MG63 (cell line): ENCODE measurements at regions not wholly inside any gene's neighbourhood (a gene's known extent, or its start where the extent isn't known, plus 50 kb on each side); places are given as distances from the start of the nearest gene placed in this dataset.
"Not testable (repeated sequence)": the region's sequence is repeated elsewhere in the genome, so short reads cannot be mapped to it uniquely, and the experiment has no call there.

ENCODE experiments used
- DNase-seq: peaks from one replicate; pipeline ENCODE4 v3.0.0-alpha.2; 2020
- H3K27me3 ChIP-seq: fragments of 250-450 bp; sonication (Bioruptor Pico); 2 replicates; pipeline ENCODE4 v1.5.1; 2020; ENCODE audit warnings: mild to moderate bottlenecking, moderate library complexity
- H3K36me3 ChIP-seq: fragments of 250-450 bp; sonication (Bioruptor Pico); 2 replicates; pipeline ENCODE4 v1.5.1; 2020; ENCODE audit warnings: mild to moderate bottlenecking, moderate library complexity
- H3K4me3 ChIP-seq: fragments of 250-450 bp; sonication (Bioruptor Pico); 2 replicates; pipeline ENCODE4 v1.5.1; 2020; ENCODE audit warnings: mild to moderate bottlenecking, moderate library complexity
- H3K9me3 ChIP-seq: fragments of 250-450 bp; sonication (Bioruptor Pico); 2 replicates; pipeline ENCODE4 v1.5.1; 2020; ENCODE audit warnings: mild to moderate bottlenecking, moderate library complexity

DNA sequence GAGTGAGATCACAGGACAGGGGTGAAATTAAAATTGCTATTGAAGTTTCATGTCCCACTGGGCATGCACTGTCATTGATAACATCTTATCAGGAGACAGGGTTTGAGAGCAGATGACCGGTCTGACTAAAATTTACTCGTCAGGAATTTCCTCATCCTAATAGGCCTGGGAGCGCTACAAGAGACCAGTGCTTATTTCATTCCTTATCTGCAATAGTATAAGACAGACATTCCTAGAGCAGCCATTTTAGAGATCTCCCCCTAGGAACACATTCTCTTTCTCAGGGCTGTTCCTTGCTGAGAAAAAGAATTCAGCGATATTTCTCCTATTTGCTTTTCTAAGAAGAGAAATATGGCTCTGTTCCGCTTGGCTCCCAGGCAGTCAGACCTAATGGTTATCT is 181.4 kb upstream of the ETV3 start:
- H3K4me3 ChIP-seq: no peak overlapping the region

DNA sequence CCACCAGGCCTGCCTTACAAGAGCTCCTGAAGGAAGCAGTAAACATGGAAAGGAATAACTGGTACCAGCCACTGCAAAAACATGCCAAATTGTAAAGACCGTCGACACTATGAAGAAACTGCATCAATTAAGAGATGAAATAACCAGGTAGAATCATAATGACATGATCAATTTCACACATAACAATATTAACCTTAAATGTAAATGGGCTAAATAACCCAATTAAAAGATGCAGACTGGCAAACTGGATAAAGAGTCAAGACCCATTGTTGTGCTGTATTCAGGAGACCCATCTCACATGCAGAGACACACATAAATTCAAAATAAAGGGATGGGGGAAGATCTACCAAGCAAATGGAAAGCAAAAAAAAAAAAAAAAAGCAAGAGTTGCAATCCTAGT is 179.0 kb upstream of the ETV3 start:
- H3K9me3 ChIP-seq: not testable (repeated sequence)

More for the DNA sequence above, 181.4 kb upstream of the ETV3 start:
- DNase-seq: no peak
- no peaks in the 10 kb centered on the region for H3K36me3 ChIP-seq
- peaks cover 6% of the 10 kb centered on the region for H3K27me3 ChIP-seq
- no peaks in the 10 kb centered on the region; the same call in none of the 2 replicates for H3K9me3 ChIP-seq

DNA sequence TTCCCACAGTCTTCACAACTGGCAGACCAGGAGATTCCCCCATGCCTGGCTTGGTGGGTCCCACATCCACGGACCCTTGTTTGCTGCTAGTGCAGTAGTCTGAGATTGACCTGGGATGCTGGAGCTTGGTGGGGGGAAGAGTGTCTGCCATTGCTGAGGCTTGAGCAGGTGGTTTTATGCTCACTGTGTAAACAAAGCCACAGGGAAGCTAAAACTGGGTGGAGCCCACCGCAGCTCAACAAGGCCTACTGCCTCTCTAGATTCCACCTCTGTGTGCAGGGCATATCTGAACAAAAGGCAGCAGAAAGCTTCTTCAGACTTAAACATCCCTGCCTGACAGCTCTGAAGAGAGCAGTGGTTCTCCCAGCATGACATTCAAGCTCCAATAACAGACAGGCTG is 177.3 kb upstream of the ETV3 start:
- no peak for DNase-seq
- Histone ChIP-seq H3K4me3 (no peak overlapping the region), H3K36me3 (no peaks in the 10 kb centered on the region), H3K27me3 (peaks cover 5% of the 10 kb centered on the region; the same call in 1 of the 2 replicates), H3K9me3 (no peaks in the 10 kb centered on the region; the same call in 1 of the 2 replicates)

More for the DNA sequence above, 179.0 kb upstream of the ETV3 start:
- DNase-seq, H3K27me3 ChIP-seq, H3K4me3 ChIP-seq, H3K36me3 ChIP-seq: not testable (repeated sequence)

DNA sequence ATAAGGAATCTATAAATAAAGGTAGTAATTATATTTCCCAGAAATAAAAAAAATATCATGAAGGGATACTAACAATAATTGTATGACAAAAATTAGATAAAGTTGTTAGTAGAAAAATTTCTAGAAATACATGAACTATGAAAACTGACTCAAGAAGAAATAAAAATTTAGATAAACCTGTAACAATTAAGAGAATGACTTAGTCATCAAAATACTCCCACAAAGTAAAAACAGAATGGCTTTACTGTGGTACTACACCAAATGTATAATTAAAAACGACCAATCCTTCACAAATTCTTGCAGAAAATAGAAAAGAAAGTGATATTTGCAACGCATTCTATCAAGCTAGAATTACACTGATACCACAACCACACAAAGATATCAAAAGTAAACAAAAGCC is 176.2 kb upstream of the ETV3 start:
- Histone ChIP-seq H3K27me3 (peaks cover 5% of the 10 kb centered on the region; the same call in 1 of the 2 replicates), H3K9me3 (no peaks in the 10 kb centered on the region; the same call in 1 of the 2 replicates), H3K4me3 (no peak overlapping the region), H3K36me3 (no peaks in the 10 kb centered on the region)
- no peak for DNase-seq

DNA sequence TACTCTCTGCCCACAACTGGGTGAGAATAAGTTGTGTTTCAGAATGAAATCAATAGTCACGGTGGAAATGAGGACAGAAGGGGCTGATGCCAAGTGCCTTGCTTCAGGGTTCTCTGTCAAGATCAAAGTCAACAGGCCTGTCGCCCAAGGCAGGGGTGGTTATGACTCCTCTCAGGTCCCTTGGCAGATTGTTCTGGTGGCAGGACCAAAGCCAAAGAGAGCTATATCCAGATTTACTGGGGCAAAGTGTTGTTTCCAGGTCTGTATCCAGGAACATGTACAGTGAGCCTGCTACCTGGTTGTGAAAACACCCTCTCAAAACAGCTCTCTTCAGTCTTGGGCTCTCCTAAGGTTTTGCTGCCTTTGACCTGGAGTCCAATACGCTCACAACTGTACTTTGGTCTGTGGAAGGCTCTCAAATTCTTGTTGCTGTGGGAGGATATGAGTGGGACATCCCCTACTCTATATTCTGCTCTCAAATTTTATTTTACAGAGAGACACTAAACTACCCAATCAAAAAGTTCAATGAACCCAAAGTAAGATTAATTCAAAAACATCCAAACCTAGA is 175.1 kb upstream of the ETV3 start:
- no peak overlapping the region for H3K4me3 ChIP-seq
- H3K36me3 ChIP-seq: no peaks in the 10 kb centered on the region
- H3K9me3 ChIP-seq: no peaks in the 10 kb centered on the region
- DNase-seq: no peak
- peaks cover 5% of the 10 kb centered on the region; the same call in 1 of the 2 replicates for H3K27me3 ChIP-seq

DNA sequence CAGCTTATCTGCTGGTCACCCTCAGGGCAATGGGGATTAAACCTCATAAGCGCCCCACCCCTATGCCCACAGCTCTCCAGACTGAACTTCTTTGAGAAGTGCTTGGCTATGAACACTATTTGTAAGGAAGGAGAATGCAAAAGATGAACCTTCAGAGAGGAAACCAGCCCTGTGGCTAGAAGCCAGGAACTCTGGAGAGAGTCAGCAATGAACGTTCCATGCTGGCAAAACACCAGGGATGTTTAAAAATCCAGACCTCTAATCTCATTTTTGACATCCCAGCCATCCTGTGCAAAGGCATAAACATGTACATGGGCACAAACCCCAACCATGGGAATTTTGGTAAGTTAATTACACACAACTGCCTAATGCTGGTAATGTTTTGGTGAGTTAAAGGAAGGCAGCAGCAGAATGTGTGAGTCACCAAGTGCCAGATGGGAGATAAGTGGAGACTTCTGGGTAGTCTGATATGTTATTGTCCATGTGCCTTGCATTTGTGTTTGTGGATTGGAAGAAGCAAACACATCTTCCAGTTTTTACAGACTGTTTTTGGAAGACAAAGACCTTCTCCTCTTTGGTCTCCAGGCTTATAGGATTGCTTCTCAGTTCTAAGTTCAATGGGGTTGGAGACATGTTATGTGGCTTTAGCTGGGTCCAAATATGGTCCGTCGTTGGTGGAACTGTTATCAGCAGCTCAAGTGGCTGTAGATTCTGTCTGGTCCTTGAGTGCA is 174.1 kb upstream of the ETV3 start:
- H3K4me3 ChIP-seq: no peak overlapping the region
- peak; percentile 38 for DNase-seq
- peaks cover 5% of the 10 kb centered on the region; the same call in 1 of the 2 replicates for H3K27me3 ChIP-seq
- H3K9me3 ChIP-seq: no peaks in the 10 kb centered on the region
- H3K36me3 ChIP-seq: no peaks in the 10 kb centered on the region

DNA sequence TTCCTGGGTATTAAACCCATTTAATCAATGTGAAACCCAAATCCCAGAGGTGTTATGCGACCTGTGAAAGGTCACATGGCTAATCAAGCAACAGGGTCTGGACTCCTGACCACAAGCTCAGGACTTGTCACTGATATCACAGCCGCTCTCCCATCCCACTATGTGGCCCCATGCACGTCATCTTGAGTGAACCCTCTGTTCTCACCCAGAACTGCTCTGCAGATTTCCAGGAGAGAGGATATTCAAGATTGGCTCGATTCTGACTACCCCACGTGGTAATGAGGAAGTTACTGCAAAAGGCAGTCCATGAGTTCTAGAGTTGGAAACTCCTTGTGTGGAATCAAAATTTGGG is 173.5 kb upstream of the ETV3 start:
- Histone ChIP-seq H3K27me3 (peaks cover 5% of the 10 kb centered on the region; the same call in 1 of the 2 replicates), H3K4me3 (no peak overlapping the region), H3K9me3 (no peaks in the 10 kb centered on the region), H3K36me3 (no peaks in the 10 kb centered on the region)
- DNase-seq: no peak

DNA sequence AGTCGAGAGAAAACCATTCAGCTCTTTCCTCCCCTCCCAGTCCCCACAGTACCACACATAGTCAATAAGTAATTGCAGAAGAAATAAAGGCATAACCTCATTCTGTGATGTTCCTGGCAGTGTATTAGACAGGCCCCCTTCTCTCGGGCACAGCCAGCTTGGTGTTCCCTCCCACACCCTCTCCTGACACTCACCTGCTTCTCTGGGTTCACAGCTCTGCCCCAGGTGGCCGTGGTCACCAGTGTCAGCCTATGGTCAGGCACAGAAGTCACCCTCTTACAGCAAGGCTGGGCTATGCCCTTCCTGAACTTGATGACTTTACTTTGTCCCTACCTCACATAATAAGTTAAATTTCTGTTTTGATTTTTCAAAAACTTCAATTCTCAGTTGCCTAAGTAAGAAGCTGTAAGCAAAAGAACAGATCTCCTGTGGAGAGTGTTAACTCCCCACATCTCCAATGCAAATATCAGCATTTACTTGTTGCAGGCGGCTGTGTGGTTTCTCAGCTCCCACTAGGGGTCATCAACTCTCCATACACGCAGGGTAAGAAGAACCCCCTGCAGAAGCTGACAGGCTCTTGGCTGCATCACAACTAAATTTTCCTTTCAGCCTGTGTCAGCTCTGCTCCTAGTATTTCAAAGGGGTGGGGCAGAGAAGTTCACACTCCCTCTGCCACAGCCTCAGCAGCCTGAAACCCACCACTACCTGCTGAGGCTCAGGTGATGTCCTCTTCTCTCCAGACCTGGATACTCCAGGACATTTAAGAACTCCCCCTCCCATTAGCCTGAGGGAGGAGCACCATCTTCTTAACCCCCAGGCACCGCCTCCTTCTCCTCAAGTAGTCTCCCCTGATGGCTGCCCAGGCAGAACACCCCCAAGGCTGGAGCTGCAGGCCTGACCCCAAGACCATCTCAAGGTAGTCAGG is 172.9 kb upstream of the ETV3 start:
- not testable (repeated sequence) for H3K9me3 ChIP-seq, H3K4me3 ChIP-seq, H3K36me3 ChIP-seq, H3K27me3 ChIP-seq
- DNase-seq: peak; percentile 35

DNA sequence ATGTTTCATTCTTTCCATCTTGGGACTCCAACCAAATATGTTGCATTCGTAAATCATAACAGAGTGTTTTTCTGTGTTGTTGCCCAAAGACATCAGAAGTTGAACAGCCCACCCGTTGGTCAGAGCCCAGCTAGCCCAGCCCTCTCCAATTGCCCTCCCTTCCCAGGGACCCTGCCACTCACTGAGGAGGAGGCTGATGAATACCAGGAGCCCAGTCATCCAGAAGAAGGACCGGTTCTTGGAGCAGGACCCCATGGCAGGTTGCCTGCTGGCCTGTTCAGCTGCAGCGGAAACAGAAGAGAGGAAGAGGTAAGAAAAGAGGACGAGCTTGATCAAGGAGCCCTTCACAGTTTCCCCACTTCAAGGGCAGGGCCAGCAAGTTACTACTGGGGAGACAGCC is 172.2 kb upstream of the ETV3 start:
- peak; percentile 74 for DNase-seq
- Histone ChIP-seq H3K36me3 (no peaks in the 10 kb centered on the region), H3K9me3 (no peaks in the 10 kb centered on the region), H3K4me3 (no peak overlapping the region), H3K27me3 (peaks cover 4% of the 10 kb centered on the region; the same call in 1 of the 2 replicates)

DNA sequence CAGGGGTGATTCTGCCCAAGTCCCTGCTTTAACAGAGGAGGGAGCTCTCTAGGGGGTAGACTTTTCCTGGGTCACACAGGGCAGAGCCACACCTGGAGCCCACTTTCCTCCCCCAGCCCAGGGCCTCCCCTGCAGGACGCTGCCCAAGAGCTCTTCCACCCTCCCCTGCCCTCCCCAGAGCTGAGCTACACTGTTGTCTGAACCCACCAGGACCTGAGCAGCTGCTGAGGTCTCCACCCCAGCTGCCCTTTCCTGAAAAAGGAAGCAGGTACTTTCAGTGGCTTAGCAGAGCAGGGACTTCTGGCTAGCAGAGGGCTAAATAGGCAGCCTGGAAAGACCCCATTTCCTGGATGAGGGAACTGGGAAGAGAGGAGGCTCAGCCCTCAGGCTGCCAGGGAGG is 169.3 kb upstream of the ETV3 start:
- no peak for DNase-seq
- Histone ChIP-seq H3K36me3 (no peaks in the 10 kb centered on the region), H3K27me3 (no peaks in the 10 kb centered on the region; the same call in 1 of the 2 replicates), H3K4me3 (no peak overlapping the region), H3K9me3 (no peaks in the 10 kb centered on the region)

DNA sequence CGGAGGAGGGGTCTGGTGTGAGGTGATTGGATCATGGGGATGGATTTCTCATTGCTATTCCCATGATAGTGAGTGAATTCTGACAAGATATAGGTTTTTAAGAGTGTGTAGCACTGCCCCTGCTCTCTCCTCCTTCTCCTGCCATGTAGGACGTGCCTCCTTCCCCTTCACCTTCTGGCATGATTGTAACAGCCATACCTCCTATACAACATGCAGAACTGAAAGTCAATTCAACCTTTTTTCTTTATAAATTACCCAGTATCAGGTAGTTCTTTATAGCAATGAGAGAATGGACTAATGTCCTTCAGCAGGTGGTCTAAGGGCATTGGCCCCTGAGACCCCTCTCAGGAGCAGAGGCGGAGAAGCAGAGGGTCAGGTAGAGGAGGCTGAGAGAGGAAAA is 168.7 kb upstream of the ETV3 start:
- DNase-seq: no peak
- Histone ChIP-seq H3K9me3 (no peaks in the 10 kb centered on the region), H3K4me3 (no peak overlapping the region), H3K27me3 (no peaks in the 10 kb centered on the region; the same call in 1 of the 2 replicates), H3K36me3 (no peaks in the 10 kb centered on the region)

DNA sequence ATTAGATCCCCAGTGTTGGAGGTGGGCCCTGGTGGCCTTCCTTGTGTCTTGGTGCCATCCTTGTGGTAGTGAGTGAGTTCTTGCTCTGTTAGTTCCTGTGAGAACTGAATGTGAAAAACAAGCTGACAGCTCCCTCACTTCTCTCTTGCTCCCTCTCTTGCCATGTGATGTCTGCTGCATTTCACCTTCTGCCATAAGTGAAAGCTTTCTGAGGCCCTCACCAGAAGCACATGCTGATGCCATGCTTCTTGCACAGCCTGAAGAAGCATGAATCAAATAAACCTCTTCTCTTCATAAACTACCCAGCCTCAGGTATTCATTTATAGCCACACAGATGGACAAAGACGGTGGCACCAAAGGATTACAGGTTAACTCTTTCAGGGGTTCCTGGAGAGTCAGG is 166.1 kb upstream of the ETV3 start:
- Histone ChIP-seq H3K27me3 (no peaks in the 10 kb centered on the region; the same call in 1 of the 2 replicates), H3K36me3 (no peaks in the 10 kb centered on the region), H3K4me3 (no peak overlapping the region), H3K9me3 (no peaks in the 10 kb centered on the region)
- DNase-seq: no peak

DNA sequence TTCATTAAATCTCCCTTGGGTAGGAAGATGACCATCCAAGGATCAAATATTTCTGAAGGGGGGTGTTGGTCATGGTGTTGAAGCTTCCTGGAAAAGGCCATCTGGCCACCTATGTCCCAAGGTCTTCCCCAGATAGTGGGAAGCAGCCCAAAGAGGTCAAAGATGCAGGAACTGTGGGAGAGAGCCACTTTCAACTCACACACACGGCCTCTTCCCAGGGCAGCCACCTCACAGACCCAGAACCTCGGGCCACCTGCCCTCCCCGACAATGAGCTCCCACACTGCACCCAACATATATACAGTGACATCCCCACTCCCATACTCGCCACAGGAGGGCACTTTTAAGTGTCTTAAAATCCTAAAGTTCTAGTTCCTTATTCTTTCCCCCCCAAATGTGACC is 164.5 kb upstream of the ETV3 start:
- no peak overlapping the region for H3K4me3 ChIP-seq
- no peaks in the 10 kb centered on the region for H3K9me3 ChIP-seq
- no peaks in the 10 kb centered on the region for H3K36me3 ChIP-seq
- no peaks in the 10 kb centered on the region; the same call in none of the 2 replicates for H3K27me3 ChIP-seq
- DNase-seq: no peak

DNA sequence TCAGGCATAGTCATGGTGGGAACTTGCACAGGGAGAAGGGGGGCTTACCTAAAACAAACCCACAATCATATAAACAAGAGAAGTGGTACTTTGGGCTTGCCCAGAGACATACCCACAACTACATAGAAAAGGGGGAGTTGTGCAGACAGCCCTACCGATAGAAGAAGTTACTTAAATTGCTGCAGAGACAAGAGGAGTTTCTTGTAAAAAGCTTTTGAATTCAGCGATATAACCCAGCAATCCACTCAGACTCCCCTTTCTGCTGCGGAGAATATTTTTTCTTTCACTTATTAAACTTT is 164.0 kb upstream of the ETV3 start:
- no peak for DNase-seq
- H3K36me3 ChIP-seq: no peaks in the 10 kb centered on the region
- peaks cover 3% of the 10 kb centered on the region for H3K27me3 ChIP-seq
- H3K4me3 ChIP-seq: no peak overlapping the region
- no peaks in the 10 kb centered on the region for H3K9me3 ChIP-seq

DNA sequence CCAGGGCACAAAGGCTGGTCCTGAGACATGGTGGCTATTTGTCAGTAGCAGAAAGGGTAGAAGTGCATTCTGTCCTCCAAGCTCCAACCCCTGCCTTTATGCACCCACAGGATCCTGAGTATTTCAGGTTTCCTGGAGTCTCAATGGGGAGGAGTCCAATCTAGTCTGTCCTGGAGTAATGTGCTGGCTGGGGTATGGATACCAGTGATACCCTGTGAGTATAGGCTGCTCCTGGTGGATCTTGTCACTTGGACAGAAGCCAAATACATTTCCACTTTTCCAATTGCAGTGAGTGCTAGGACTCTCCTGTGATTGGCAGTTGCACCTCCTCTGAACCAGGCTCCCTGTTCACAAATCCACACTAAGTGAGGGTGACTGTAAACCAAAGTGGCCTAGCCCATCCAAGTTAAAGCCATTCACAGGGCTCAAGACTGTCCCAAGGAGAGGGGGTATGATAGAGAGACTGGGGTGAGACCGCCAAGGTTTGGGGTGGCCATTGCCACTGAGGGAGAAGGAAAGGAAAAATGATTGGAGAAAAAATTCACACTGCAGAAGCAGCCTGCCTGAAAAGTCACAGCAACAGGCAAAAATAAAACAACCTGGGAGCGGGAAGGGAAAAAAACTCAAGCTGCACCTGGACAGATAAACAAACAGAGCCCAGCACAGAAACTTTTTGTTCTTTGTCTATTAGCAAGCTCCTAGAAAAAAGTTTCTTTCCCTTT is 163.4 kb upstream of the ETV3 start:
- DNase-seq: no peak
- H3K4me3 ChIP-seq: no peak overlapping the region
- H3K36me3 ChIP-seq: no peaks in the 10 kb centered on the region
- H3K9me3 ChIP-seq: no peaks in the 10 kb centered on the region
- peaks cover 3% of the 10 kb centered on the region for H3K27me3 ChIP-seq

DNA sequence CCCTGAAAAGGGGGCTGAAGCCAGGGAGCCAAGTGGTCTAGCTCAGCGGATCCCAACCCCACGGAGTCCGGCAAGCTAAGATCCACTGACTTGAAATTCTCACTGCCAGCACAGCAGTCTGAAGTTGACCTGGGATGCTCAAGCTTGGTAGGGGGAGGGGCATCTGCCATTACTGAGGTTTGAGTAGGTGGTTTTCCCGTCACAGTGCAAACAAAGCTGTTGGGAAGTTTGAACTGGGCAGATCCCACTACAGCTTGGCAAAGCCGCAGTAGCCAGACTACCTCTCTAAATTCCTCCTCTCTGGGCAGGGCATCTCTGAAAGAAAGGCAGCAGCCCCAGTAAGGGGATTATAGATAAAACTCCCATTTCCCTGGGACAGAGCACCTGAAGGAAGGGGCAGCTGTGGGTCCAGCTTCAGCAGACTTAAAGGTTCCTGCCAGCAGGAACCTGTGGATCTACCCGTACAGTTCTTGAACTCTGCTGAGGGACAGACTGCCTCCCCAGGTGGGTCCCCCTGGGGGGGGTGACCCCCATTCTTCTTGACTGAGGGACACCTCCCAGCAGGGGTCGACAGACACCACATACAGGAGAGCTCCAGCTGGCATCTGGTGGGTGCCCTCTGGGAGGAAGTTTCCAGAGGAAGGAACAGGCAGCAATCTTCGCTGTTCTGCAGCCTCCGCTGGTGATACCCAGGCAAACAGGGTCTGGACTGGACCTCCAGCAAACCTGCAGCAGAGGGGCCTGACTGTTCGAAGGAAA is 156.4 kb upstream of the ETV3 start:
- H3K9me3 ChIP-seq, H3K36me3 ChIP-seq, H3K27me3 ChIP-seq, DNase-seq, H3K4me3 ChIP-seq: not testable (repeated sequence)
